ENCODE measurements at regions not wholly inside any gene's neighbourhood (a gene's known extent, or its start where the extent isn't known, plus 50 kb on each side); places are given as distances from the start of the nearest gene placed in this dataset.

DNA sequence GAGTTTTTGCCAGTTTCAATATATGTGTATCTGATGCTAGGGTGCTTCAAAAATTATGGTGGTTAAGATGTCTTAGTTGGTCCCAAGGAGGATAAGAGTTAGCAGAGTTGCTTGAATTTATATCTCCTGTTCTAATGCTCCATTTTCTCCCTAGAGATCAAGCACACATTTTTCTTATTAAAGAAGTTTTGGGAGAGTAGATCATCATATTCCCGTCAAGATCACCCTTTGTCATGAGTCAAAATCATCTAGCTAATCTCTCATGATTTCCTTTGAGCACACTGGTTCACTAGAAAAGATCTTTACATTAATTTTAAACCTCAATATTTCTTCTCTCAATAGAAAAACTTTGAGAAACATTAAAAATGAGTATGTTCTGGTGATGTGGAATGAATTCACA lies 429.9 kb upstream of the SEMA3A start (continued):
- TF ChIP-seq, protein P1, sequence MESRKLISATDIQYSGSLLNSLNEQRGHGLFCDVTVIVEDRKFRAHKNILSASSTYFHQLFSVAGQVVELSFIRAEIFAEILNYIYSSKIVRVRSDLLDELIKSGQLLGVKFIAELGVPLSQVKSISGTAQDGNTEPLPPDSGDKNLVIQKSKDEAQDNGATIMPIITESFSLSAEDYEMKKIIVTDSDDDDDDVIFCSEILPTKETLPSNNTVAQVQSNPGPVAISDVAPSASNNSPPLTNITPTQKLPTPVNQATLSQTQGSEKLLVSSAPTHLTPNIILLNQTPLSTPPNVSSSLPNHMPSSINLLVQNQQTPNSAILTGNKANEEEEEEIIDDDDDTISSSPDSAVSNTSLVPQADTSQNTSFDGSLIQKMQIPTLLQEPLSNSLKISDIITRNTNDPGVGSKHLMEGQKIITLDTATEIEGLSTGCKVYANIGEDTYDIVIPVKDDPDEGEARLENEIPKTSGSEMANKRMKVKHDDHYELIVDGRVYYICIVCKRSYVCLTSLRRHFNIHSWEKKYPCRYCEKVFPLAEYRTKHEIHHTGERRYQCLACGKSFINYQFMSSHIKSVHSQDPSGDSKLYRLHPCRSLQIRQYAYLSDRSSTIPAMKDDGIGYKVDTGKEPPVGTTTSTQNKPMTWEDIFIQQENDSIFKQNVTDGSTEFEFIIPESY (IDR thresholded peaks at IDR 0.05; ENCODE audit: extremely low read depth, insufficient replicate concordance, low read length), result no peak

DNA sequence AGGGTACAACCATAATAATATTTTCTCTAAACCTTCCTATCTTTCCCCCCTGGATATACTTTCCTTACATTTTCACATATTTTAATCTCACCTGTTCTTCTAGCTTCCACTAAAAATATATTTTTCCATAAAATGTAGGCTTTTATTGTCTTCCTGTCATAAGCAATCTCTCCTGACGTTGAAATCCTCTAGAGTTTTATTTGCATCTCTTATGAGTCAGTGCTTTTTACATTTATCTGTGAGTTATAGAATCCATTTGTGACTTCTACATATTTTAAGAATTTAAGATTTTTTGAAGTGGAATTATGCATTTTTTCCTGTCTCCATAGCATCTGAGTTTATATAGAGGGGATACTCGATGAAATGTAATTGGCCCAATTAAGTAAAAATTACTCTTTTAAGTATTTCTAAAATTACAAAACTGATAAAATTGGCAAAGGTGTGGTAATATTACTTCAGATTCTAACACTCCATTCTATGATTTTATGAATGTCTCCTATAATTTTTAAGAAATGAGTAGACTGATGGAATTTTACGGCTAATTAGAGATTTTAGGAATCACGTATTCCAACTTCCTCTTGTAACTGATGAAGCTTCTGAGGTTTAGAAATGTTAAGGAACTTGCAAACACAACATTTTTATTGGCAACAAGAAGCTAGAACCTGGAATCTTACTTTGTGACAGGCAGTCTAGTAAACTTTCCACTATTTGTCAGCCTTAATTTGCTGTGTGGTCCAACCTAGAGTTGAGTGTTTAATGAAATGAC lies 422.9 kb upstream of the SEMA3A start:
- Histone ChIP-seq H3K4me1 (ENCODE audit: control insufficient read depth in 1 of 2, insufficient read depth in 2 of 2, low read length in 2 of 2) (no peaks in the 10 kb centered on the region), H3K9me3 (ENCODE audit: control insufficient read depth in 1 of 2, insufficient read depth in 1 of 2, low read depth in 1 of 2, low read length in 2 of 2) (no peaks in the 10 kb centered on the region), H3K36me3 (ENCODE audit: control insufficient read depth in 1 of 2, insufficient read depth in 2 of 2, low read length in 2 of 2) (no peaks in the 10 kb centered on the region), H3K27ac (ENCODE audit: low read depth, low read length) (no peak overlapping the region), H2AFZ (ENCODE audit: low read depth, low read length, poor library complexity, severe bottlenecking) (no peak overlapping the region), H3K9ac (ENCODE audit: low read length) (no peak overlapping the region), H3K27me3 (ENCODE audit: insufficient read depth, low read length) (no peaks in the 10 kb centered on the region), H4K20me1 (ENCODE audit: insufficient read depth) (no peaks in the 10 kb centered on the region), H3K9me2 (ENCODE audit: insufficient read depth) (no peaks in the 10 kb centered on the region), H3K4me2 (ENCODE audit: low read length) (no peak overlapping the region), H3K4me3 (replicated peaks in 1 of 2; ENCODE audit: low read depth in 1 of 2, low read length in 2 of 2) (no peak overlapping the region), H3K79me2 (ENCODE audit: insufficient read depth, low read length) (no peaks in the 10 kb centered on the region)
- ChIA-PET RAD21 (ENCODE audit: low non-redundant PET in 1 of 2, low total read pairs in 2 of 2, uncharacterized antibody in 2 of 2, unreplicated experiment in 2 of 2) (no interaction called here), POLR2A (no interaction called here), CTCF (no interaction called here)
- BruUV-seq (replicated peaks), result no TSS peak
- ATAC-seq (no peak), DNase-seq (ENCODE audit: low read depth, low spot score) (no peak)
- TF ChIP-seq EGR1 (IDR thresholded peaks at IDR 0.05; ENCODE audit: low read depth), result no peak
- intact Hi-C loops (cut with micrococcal nuclease), result loop anchor here (10.0 kb wide), 1 partner anchor 407 kb away; no protein-coding TSS in a partner anchor

DNA sequence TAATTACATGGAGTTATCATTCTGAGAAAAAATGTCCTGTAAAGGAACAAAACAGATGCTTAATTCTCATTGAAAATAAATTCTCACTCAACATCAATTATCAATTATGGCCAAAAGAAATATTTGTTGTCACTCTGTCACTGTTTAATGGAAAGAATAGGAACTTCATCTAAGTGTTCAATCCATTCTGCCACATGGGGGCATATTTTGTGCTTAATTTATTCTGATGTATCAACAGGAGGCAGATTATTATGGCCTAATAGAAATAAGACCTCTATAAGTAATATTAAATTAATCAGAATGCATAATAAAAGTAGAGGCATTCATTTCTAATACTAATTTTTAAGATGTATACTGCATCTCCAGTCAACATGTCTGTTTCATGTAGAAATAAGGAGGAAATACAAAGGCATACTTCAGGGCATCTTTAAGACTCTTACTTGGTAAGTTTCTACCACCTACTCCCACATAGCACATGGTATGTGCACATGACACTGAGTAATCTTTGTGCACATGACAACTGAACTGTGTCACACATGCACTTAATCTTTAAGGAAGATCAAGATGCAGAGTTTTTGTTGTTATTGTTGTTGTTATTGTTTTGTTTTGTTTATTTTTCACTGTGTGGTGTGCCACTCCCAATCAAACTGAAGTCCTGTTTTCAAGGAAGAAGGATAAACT lies 420.4 kb upstream of the SEMA3A start:
- intact Hi-C loops (cut with micrococcal nuclease), result loop anchor here (10.0 kb wide), 1 partner anchor 410 kb away; no protein-coding TSS in a partner anchor
- ChIA-PET POLR2A (no interaction called here), CTCF (no interaction called here), RAD21 (ENCODE audit: low non-redundant PET in 1 of 2, low total read pairs in 2 of 2, uncharacterized antibody in 2 of 2, unreplicated experiment in 2 of 2) (no interaction called here)
- Histone ChIP-seq H3K27ac (ENCODE audit: low read depth, low read length) (no peak overlapping the region), H3K4me1 (ENCODE audit: control insufficient read depth in 1 of 2, insufficient read depth in 2 of 2, low read length in 2 of 2) (no peaks in the 10 kb centered on the region), H3K79me2 (ENCODE audit: insufficient read depth, low read length) (no peaks in the 10 kb centered on the region), H3K4me3 (replicated peaks in 1 of 2; ENCODE audit: low read depth in 1 of 2, low read length in 2 of 2) (no peak overlapping the region), H4K20me1 (ENCODE audit: insufficient read depth) (no peaks in the 10 kb centered on the region), H3K9me3 (ENCODE audit: control insufficient read depth in 1 of 2, insufficient read depth in 1 of 2, low read depth in 1 of 2, low read length in 2 of 2) (no peaks in the 10 kb centered on the region), H3K9ac (ENCODE audit: low read length) (no peak overlapping the region), H3K27me3 (ENCODE audit: insufficient read depth, low read length) (no peaks in the 10 kb centered on the region), H2AFZ (ENCODE audit: low read depth, low read length, poor library complexity, severe bottlenecking) (peak overlapping the region; percentile 91), H3K4me2 (ENCODE audit: low read length) (no peak overlapping the region), H3K36me3 (ENCODE audit: control insufficient read depth in 1 of 2, insufficient read depth in 2 of 2, low read length in 2 of 2) (no peaks in the 10 kb centered on the region), H3K9me2 (ENCODE audit: insufficient read depth) (no peaks in the 10 kb centered on the region)
- BruUV-seq (replicated peaks), result no TSS peak
- ATAC-seq (no peak), DNase-seq (ENCODE audit: low read depth, low spot score) (peak; percentile 2)
- no peak for TF ChIP-seq POLR2AphosphoS5 (IDR thresholded peaks at IDR 0.05; ENCODE audit: low read depth, low read length)
- TF ChIP-seq, protein P2, sequence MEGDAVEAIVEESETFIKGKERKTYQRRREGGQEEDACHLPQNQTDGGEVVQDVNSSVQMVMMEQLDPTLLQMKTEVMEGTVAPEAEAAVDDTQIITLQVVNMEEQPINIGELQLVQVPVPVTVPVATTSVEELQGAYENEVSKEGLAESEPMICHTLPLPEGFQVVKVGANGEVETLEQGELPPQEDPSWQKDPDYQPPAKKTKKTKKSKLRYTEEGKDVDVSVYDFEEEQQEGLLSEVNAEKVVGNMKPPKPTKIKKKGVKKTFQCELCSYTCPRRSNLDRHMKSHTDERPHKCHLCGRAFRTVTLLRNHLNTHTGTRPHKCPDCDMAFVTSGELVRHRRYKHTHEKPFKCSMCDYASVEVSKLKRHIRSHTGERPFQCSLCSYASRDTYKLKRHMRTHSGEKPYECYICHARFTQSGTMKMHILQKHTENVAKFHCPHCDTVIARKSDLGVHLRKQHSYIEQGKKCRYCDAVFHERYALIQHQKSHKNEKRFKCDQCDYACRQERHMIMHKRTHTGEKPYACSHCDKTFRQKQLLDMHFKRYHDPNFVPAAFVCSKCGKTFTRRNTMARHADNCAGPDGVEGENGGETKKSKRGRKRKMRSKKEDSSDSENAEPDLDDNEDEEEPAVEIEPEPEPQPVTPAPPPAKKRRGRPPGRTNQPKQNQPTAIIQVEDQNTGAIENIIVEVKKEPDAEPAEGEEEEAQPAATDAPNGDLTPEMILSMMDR (IDR thresholded peaks at IDR 0.05 in 2 of 3, conservative IDR thresholded peaks at IDR 0.05 in 1 of 3; ENCODE audit: borderline replicate concordance in 1 of 3, insufficient read depth in 1 of 3, low read depth in 2 of 3, low read length in 2 of 3), result peak; percentile 16 to 36 (median 23); a peak in 2 of 6 replicates
- TF ChIP-seq RAD21 (IDR thresholded peaks at IDR 0.05; ENCODE audit: low read depth), result peak; percentile 29

All from HCT116 (cell line).